OCI-M1 (cell line): ENCODE measurements at regions not wholly inside any gene's neighbourhood (a gene's known extent, or its start where the extent isn't known, plus 50 kb on each side); places are given as distances from the start of the nearest gene placed in this dataset.

Experiments
- DNase-seq: peaks from one replicate; lab custom pipeline; 2025; lab: John Stamatoyannopoulos, UW

GRCh38 chr1:177847843-177848242, 122.0 kb downstream of the SEC16B start:
- DNase-seq: no peak

- no peak for DNase-seq
Observed at GRCh38 chr1:177838907-177839485, 130.9 kb downstream of the SEC16B start.

- no peak for DNase-seq
Observed at GRCh38 chr1:177833631-177834030, 136.2 kb downstream of the SEC16B start.

GRCh38 chr1:177830531-177831135, 139.2 kb downstream of the SEC16B start:
- DNase-seq: no peak

- DNase-seq: no peak
Observed at GRCh38 chr1:177825276-177825901, 144.5 kb downstream of the SEC16B start.

GRCh38 chr1:177824508-177824982, 145.3 kb downstream of the SEC16B start:
- no peak for DNase-seq

- DNase-seq: no peak
Observed at GRCh38 chr1:177820213-177820612, 149.6 kb downstream of the SEC16B start.

- DNase-seq: no peak
Observed at GRCh38 chr1:177817937-177818875, 151.7 kb downstream of the SEC16B start.

- DNase-seq: no peak
Observed at GRCh38 chr1:177812650-177813049, 157.2 kb downstream of the SEC16B start.

- DNase-seq: no peak
Observed at GRCh38 chr1:177812144-177812543, 157.7 kb downstream of the SEC16B start.

GRCh38 chr1:177811429-177811828, 158.4 kb downstream of the SEC16B start:
- no peak for DNase-seq

- no peak for DNase-seq
Observed at GRCh38 chr1:177809819-177810218, 160.0 kb downstream of the SEC16B start.

GRCh38 chr1:177802304-177802703, 167.6 kb downstream of the SEC16B start:
- no peak for DNase-seq

- DNase-seq: no peak
Observed at GRCh38 chr1:177801790-177802189, 168.1 kb downstream of the SEC16B start.

GRCh38 chr1:177800400-177801088, 169.3 kb downstream of the SEC16B start:
- no peak for DNase-seq

- DNase-seq: no peak
Observed at GRCh38 chr1:177799746-177800145, 170.1 kb downstream of the SEC16B start.

- no peak for DNase-seq
Observed at GRCh38 chr1:177798614-177799013, 171.2 kb downstream of the SEC16B start.

GRCh38 chr1:177796561-177796960, 173.3 kb downstream of the SEC16B start:
- no peak for DNase-seq

- no peak for DNase-seq
Observed at GRCh38 chr1:177794376-177794991, 175.4 kb downstream of the SEC16B start.

GRCh38 chr1:177793900-177794299, 176.0 kb downstream of the SEC16B start:
- no peak for DNase-seq

GRCh38 chr1:177790566-177790965, 179.3 kb downstream of the SEC16B start:
- no peak for DNase-seq
